ENCODE measurements at regions not wholly inside any gene's neighbourhood (a gene's known extent, or its start where the extent isn't known, plus 50 kb on each side); places are given as distances from the start of the nearest gene placed in this dataset.

GRCh38 chr2:193668557-193669323, 1474.0 kb upstream of the TMEFF2 start:
- FAIRE-seq (no peak), DNase-seq (ENCODE audit: insufficient read length, low spot score) (no peak)
- TF ChIP-seq CTCF (IDR thresholded peaks at IDR 0.05; ENCODE audit: insufficient read depth, missing control alignments), result no peak

- no peak for DNase-seq (ENCODE audit: insufficient read length, low spot score)
- FAIRE-seq, result no peak
- no peak for TF ChIP-seq CTCF (IDR thresholded peaks at IDR 0.05; ENCODE audit: insufficient read depth, missing control alignments)
Observed at GRCh38 chr2:193627927-193628272, 1433.2 kb upstream of the TMEFF2 start.

DNA sequence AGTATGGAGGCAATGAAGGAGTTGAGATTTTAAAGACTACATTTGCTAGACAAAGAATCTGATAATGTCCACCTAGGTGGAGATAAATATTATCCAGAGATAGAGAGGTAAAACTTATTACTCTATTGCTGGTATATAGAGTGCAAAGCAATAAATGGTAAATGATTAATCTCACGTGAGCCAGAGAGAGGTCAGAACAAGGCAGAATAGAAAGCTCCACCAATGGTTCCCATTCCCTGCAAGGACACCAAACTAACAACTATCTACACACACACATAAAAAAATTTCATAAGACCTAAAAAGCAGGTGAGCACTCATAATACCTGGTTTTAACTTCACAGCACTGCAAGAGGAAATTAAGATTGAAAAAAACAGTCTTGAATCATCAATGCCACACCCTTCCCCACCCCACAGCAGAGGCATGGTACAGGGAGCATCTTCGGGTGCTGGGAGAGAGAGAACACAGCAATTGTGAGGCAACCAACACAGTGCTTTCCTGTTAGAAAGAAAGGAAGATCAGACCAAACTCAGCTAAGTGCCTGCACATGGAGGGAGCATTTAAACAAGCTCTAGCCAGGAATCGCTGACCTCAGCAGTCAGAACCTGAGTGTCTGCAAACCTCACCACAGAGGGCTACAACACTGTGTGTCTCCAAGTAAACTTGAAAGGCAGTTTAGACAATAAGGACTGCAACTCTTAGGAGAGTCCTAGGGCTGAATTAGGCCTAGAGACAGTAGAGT, 1432.6 kb upstream of the TMEFF2 start:
- TF ChIP-seq CTCF (IDR thresholded peaks at IDR 0.05; ENCODE audit: insufficient read depth, missing control alignments), result no peak
- FAIRE-seq, result no peak
- no peak for DNase-seq (ENCODE audit: insufficient read length, low spot score)

GRCh38 chr2:193608451-193608850, 1413.7 kb upstream of the TMEFF2 start:
- no peak for TF ChIP-seq CTCF (IDR thresholded peaks at IDR 0.05; ENCODE audit: insufficient read depth, missing control alignments)
- DNase-seq (ENCODE audit: insufficient read length, low spot score) (no peak), FAIRE-seq (no peak)

DNA sequence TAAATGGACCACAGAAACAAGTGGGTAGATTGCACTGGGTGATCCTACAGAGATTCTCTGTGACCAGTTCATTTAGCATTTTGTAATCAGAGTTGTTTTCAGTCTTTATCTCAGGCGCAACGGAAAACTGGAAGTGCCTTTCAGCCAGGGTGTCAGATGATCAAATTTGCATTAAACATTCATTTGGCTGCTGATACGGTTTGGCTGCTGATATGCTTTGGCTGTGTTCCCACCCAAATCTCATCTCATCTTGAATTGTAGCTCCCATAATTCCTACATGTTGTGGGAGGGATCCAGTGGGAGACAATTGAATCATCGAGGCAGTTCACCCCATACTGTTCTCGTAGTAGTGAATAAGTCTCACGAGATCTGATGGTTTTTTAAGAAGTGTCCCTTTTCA, 1396.1 kb upstream of the TMEFF2 start:
- no peak for DNase-seq (ENCODE audit: insufficient read length, low spot score)
- no peak for FAIRE-seq

GRCh38 chr2:193584522-193584938, 1389.8 kb upstream of the TMEFF2 start:
- peak; percentile 72 for FAIRE-seq
- peak; percentile 8 for DNase-seq (ENCODE audit: insufficient read length, low spot score)

More for the DNA sequence above, 1396.1 kb upstream of the TMEFF2 start:
- no peak for TF ChIP-seq CTCF (IDR thresholded peaks at IDR 0.05; ENCODE audit: insufficient read depth, missing control alignments)

More at GRCh38 chr2:193584522-193584938, 1389.8 kb upstream of the TMEFF2 start:
- TF ChIP-seq CTCF (IDR thresholded peaks at IDR 0.05; ENCODE audit: insufficient read depth, missing control alignments), result peak; percentile 53

All from D721Med (cell line).